NT2/D1 (cell line): ENCODE measurements at regions not wholly inside any gene's neighbourhood (a gene's known extent, or its start where the extent isn't known, plus 50 kb on each side); places are given as distances from the start of the nearest gene placed in this dataset.

Experiments used
- YY1 ChIP-seq: IDR thresholded peaks from 2 replicates; pipeline ENCODE4 v1.6.1; 2011; ENCODE audit not compliant: insufficient read length, insufficient read depth
- ZNF274 ChIP-seq: IDR thresholded peaks from 2 replicates; pipeline ENCODE4 v1.6.1; 2011; ENCODE audit warnings: mild to moderate bottlenecking, low read depth, low read length

DNA sequence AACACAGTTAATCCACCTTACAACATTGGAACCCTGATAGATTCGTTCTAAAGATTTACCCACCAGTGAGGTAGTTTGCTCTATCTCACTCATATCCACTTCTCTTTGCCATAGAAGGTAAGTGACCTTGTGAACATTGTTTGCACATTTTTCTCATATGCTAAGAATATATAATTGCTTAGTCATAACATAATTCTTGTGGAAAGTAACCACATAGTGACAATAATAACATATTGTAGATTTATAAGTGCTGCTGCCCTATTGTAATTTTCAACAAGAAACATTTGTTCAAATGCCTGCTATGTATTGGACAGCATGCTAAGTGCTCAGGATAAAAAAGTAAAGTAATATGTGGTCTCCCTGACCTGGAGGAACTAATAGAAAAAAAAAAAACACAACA is 554.2 kb upstream of the KCNMB2 start:
- no peak for TF ChIP-seq ZNF274
- no peak for TF ChIP-seq YY1
